Stimulated activated CD8-positive, alpha-beta memory T cell treated with anti-CD3 and anti-CD28 coated beads, Interleukin-4, amount 100 ng/mL, for 24 hours (primary cell): ENCODE measurements at regions not wholly inside any gene's neighbourhood (a gene's known extent, or its start where the extent isn't known, plus 50 kb on each side); places are given as distances from the start of the nearest gene placed in this dataset.
"Not testable (repeated sequence)": the region's sequence is repeated elsewhere in the genome, so short reads cannot be mapped to it uniquely, and the experiment has no call there.

ENCODE experiments used
- DNase-seq: peaks from one replicate; pipeline ENCODE4 v3.0.0-alpha.2; 2020; ENCODE audit warnings: low read depth

DNA sequence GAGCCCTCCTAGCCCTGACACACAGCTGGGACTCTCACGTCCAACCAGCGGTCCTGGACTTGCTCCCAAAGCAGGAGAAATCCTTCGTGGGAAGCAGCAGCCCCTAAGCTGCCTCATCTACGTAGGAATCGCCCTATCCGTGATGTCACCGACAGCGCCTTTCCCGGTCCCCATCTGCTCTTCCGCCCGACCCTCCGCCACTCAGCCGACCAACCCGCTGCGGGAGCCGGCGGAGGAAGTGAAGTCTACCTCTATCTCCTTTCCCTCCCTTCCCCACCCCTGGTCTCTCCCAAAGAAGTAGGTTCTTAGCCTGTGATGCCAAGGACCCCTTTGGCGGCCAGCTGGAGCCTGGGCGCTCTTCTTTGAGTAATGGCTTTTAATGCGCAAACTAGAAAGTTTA, 272.1 kb downstream of the FAM72C start:
- DNase-seq, result no peak

DNA sequence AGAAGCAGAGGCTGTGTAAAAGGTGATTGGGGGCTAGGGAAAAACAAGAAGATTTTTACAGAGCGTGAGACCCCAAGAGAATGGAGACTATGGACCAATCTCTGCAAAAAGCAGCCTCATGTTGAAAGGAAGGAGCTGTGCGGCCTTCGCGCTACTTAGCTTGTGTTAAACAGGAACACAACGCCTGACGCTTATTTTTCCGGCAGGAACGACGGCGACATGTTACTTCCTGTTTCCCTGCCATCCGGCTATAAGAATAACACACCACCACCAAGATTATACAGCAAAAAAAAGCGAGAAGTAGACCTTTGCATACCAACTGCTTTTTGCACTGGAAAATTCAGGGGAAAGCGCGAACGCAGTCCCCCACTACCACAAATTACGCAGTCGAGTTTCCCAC, 272.7 kb downstream of the FAM72C start:
- DNase-seq, result no peak

DNA sequence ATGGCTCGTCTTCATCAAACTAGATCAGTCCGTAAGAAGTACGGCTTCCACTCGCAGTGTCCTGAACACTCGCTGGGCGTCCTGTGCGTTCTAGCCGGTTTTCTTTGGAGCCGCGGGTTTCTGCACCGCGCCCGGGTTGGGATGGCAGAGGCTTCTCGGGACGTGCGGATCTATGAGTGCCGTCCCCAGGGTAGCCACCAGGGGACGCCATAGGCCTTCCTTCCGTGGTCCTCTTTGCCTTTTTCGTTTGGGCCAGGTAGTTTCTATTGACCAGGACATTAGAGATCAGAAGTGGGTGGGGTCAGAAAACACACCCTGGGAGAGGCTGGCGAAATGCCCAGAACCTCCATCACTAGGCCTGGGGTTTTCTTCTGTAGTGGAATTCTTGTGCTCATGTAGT, 273.8 kb downstream of the FAM72C start:
- no peak for DNase-seq

DNA sequence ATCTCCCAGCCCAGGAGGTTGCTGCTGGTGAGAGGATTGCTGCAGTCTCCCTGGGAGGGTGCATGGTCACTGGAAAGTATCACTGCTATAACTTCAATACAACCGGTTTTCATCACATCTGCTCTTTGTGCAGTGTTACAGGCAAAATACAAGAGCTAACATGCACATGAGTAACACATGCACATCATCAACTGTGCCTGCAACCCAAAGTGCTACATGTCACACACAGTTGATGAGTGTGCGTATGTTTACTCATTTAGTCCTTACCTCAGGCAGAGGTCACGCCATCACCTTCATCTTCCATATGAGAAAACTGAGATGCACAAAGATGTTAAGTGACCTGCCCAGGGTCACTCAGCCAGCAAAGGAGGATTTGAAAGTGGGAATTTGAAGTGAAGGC, 277.7 kb downstream of the FAM72C start:
- no peak for DNase-seq

DNA sequence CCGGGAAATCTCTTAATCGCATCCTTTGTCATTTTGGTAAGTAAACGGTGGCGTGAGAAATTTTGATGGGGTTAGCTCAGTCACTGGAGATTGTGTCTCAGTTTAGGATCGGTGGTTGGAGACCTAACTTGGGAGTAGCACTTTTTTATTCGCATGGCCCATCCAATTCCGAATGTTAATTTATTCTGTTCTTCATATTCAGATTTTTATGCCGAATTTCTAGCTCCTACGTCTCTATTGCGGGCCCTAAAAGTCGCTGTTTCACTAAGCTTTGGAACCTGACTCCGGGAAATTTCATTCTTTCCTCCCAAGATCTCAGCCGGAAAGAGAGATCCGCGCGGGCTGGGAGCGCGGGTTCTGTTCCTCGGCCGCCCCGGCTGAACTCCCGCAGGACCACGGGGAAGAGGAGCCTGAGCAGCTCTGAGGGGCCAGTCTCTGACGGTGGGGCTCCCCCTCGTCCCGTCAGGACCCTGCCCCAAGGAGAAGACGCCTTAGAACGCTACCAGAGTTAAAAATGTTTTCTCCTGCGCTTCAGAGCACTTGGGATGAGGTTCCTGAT, 279.7 kb downstream of the FAM72C start:
- DNase-seq, result no peak

DNA sequence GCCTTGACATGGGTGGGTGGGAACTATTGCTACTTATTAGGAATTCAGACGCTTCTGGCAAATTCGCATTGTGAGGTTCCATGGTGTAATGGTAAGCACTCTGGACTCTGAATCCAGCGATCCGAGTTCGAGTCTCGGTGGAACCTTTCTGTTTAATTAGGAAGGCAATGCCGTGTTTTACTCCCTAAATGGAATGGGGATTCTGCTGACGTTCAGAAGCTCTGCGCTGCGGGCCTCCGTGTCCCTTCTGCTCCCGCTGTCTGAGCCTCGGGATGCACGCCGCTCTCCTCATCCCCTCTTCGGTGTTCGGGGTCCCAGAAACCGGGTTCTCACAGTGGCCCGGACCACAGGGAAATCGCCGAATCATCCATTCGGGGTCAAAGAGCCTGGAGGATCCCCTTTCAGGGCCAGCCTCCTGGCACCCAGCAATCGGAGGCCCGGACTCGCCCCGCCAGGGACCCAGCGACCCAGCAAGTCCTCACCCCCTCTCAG, 280.3 kb downstream of the FAM72C start:
- DNase-seq, result no peak

DNA sequence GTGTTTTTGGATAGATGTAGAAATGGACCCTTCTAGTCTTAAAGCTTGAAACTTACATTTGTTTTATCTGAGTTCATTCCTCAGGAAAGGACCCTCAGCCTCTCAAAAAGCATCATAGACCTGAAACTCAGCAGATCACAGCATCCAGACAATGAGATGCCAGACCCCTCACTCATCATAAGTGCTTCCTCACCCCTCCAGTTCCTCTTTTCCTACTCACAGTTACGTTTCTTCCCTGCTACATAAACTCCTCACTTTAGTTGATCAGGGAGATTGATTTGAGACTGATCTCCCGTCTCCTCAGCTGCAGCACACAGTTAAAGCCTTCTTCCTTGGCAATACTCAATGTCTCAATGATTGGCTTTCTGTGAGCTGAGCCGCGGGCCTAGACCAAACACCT, 282.0 kb downstream of the FAM72C start:
- DNase-seq, result no peak

DNA sequence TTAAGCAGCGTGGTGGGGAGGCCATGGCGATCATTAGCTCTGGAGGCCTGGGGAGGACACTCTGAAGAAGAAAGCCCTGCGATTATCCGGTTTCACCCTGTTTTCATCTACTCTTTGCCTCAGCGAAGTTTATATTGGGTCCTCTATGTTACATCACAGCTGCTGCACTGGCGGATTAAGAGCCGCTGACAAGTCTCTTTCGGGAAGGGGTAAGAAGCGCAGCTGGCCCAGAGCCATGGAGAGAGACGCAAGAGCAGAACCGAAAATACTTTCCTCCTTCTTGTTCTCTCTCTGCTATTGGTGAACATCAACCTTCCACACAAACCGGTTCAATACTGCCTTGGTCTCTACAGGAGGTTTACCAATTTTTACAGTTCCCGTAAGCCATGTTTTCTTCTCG, 291.5 kb downstream of the FAM72C start:
- no peak for DNase-seq

DNA sequence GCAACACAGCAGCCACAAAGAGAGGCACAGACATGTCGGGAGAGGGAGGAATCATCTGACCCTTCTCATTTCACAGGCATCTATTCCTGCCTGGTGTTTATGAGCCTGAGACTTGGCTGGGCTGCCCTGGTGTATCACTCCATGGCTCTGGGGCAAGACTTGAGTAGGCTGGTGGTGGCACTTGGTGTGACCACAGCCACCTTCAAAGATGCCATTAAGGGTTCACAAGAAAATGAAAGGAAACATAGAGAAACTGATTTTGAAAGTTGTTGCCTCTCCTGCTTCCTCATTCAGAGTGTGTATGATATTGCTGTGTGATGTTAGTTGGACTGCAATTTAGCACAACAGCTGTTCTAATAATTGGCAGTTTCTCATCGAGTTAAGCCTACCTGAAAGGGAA, 298.8 kb downstream of the FAM72C start:
- DNase-seq, result no peak

DNA sequence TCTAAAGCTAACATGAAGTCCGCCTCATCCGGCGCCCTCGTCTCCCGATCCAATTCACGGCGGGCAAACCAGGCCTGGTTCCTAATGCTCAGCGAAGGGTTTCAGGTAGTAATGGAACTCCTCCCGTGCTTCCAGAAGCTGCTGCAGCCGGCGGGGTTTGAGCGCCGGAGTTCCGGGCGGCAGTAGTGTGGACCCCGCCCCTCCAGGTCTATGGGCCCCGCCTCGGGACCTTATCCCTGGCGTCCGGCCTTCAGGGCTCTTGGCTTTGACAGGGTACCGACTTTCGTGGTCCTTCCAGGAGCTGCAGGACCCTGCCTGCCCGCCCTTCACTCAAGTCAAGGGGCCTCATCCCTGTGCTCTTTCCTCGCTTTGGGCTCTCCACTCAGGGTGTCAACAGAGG, 304.1 kb downstream of the FAM72C start:
- no peak for DNase-seq

DNA sequence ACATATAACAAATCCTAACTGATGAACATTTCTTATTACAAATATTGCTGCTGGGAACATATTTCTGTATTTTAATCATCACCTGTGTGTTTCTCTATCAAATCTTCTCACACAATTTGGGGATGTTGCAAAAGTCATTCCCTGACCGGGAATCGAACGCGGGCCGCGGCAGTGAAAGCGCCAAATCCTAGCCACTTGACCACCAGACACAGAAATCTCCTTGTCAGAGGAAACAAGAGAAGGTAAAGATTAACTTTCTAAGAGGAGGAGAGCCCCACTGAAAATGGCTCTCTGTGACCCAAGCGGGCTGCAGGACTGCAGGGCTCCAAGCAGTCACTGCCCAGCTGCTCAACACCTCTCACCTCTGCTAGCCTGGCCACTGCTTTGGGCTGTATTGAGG, 304.9 kb downstream of the FAM72C start:
- DNase-seq, result no peak

DNA sequence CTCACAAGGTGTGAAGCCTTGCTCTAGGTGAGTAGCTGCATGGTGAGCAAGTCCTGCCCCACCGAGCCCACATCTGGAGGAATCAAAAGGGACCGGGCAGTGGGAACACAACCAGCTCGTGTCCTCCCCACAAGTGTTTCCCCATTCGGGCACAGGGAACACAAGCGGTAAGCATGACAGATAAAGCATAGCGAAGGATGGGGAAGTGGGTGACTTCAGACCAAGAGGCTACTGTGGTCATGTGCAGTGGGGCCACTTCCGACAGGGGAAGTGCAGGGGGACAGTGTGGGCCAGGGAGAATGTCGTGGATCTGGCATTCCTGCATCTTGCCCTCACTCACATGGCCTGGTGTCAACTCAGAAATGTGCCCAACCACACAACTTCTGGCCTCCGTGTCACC, 306.2 kb downstream of the FAM72C start:
- no peak for DNase-seq

DNA sequence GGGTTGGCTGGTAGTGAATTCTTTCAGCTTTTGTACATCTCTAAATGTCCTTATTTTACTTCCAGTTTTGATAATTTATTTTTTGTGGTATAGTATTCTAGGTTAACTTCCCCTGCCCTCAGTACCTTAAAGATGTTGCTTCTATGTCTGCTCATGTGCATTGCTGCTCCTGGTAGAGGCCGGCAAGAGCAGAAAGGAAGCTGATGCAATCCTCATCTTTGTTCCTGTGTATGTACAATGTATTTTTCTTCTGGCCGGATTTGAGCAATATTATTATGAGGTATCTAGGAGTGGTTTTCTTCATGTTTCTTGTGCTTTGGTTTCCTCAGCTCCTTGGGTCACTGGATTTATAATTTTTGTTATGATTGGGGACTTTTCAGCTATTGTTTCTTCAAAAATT, 308.7 kb downstream of the FAM72C start:
- DNase-seq, result not testable (repeated sequence)

DNA sequence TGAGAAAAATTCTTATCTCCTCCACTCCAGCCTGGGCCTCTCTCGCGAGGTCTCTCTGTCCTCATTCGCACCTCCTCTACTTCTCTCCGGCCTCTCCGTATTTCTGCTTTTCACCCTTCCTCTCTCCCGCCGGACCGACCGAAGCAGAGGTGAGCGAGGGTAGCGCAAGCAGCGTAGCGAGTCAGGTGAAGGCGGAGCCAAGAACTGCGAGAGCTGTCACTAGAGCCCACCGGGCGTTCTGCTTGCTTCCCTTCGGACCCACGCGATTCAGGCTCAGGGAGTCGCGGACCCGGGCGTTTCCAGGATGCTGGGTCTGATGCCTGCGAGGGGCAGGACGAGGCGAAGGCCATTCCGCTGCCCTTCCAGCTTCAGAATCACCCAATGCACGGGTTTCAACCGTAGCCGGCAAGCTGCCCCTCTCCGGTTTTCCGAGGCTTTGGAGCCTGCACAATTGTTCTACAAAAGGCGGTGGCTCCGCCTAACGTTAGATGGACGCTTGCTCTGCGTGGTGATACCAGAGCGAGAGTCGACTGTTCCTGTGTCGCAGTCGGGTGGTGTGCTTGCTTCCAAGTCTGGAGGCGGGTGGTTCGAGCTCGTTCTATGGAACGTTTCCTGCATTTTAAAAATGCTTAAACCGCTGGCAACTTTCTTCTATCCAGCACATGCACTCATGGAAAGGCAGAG, 310.2 kb downstream of the FAM72C start:
- DNase-seq, result no peak

DNA sequence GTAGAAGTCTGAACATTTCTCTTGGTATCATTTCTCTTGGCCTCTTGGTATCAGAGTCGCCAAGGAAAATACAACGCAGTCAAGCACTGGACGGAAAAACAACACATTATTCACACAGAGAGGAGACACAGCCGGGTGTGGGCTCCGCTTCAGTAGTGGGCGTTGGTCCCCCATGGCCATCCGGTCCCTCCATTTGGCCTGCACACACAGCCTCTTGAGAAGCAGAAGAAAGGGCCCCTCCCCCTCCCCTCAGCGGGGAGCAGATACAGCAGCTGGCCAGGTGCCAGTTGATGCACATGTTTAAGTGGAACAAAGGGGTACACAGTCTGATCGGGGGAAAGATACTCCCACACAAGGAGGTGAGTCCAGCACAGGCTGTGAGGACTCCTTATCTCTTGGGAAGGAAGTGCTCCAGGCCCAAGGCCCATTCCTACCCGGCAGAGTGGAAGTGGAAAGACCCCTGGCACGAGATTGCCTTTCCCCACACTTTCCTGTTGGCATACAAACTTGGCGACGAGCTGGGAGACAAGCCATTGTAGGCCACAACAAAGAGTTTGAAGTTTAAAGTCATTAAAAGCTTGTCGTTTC, 311.3 kb downstream of the FAM72C start:
- no peak for DNase-seq

DNA sequence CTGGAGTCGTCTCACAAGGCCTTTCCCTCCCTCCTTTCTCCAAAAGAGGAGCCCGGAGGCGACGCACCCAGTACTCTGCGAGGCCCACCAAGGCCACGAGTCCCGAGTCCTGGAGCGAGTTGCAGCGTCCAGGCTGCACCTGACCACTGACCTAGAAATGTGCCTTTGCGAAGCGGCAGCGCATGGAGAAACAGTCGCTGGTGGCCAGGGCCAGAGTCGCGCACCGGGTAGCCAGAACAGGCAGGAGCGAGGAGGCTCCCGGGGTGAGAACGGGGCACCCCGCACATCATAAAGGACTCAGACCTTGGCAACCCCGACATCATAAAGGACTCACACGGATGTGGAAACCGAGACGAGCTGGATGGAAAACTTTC, 318.4 kb downstream of the FAM72C start:
- DNase-seq, result no peak

DNA sequence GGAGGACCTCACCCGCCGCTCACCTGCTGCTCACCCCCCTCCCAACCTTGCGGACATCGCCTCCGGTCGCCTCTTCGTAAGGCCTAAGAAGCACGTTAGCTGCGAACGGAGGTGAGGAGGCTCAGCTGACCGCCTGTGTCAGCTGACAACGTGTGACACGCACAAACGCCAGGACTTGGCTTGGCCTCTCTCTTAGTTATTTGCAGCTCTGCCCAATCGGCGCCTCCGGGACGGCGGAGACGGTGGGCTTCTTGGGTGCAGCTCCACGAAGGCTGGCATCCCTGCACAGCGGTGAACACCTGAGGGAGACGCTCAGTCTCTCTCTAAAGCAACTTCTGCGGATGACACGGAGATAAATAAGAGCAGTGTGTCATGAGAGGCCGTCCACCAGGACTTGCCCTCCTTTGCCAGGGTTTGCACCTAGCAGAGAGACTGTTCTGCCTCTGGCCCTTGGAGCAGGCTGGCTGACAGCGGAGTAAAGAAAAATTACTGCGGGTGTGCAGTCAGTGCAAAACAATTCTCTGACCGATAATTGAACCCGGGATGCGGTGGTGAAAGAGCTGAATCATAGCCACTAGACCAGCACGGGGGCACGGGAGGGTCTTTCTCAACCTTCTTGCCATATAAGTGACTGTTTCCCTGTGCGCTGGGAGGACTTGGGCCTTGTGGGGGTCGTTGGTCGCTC, 318.9 kb downstream of the FAM72C start:
- no peak for DNase-seq

DNA sequence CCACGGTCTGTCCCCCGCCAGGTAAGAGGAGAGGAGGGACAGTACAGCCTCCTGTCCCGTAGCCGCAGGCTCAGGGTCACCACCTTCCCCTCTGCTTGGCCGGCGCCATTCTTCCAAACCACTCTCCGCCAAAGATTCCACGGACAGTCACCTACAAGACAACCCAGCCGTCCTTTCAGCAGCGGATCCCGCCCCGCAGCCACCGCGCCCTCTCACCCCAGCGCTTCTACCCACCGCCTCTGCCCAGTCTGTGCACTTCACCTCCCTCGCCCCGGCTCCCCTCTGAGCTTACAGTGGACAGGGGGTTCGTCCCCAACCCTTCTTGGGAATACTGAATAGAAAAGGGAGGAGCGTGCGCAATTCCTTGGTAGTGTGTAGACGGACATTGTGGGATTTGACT, 319.6 kb downstream of the FAM72C start:
- DNase-seq, result no peak

DNA sequence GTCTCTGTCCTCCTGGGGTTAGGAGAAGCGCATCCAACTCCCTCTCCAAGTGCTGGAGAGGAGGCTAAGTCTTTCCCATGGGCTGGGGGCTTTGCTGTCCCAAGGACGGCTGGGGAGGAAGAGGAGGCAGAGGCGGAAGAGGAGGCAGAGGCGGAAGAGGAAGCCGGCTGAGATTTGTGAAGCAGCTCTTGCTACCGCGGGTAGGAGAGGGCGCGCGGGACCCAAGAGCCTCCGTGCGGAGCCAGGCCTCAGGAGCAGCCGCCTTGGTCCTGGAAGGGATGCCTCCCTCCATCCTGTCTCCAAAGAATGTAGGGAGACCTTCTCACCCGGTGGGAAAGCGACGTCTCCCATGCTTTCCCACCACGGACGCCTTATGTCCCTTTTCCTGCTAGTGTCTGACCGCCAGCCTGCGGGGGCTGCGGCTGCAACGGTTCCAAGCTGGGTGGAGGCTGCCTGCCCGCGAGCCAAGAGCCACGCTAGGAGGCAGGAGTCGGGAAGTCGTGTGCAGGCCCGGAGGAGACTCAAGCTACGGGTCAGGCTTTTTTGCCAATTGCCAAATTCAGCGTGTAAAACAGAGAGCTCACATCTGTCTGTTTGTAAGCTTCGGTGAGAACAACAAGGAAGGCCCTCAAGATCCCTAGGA, 320.3 kb downstream of the FAM72C start:
- no peak for DNase-seq

DNA sequence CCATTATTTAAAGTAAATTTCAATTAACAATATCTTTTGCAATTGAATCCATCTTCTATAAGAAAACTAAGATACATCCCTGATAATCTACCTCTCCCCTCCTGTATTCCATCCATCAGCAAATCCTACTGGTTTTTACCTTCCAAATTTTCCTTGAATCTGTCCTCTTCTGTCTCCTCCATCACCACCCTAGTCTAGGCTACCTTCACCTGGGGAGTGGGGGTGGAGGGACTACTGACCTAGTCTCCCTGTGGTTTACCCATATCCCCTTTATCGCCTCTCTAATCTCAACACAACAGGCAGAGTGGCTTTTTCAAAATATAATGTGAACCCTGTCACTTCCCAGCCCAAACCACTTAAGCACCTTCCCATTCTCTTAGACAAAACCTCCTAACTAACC, 327.8 kb downstream of the FAM72C start:
- DNase-seq, result not testable (repeated sequence)

DNA sequence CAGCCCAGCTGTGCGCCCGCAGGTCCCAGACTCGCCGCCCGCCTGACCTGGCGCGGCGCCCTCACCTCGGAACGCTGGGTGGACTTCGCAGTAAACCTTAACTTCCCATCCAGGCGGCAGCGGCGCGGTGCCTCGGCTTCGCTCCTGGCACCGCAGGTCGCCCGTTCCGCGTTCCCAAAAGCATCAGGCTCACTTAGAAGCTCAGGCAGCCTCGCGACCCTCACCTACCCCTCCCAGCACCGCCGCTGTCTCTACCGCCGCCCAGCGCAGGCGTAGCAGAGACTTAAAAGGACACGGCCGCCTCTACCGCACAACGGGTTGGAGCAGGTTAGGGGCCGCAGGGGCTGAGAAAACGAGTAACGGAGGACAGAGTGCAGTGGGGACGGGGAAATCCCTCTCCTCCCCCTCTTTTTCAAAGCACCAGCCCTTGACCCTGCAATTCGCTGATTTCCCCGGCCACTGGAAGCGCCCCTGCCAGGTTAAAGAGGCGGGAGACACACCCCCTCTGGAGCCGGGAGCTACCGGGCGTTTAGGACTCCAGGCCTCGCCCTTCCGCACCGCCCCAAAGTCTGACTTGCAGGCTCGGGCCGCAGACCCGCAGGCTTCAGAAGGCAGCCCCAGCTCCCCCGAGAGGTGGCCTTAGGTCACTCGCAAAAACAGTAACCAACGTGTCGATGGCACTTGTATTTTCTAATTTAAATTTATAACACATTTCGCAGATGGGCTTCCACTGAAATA, 328.5 kb downstream of the FAM72C start:
- no peak for DNase-seq

DNA sequence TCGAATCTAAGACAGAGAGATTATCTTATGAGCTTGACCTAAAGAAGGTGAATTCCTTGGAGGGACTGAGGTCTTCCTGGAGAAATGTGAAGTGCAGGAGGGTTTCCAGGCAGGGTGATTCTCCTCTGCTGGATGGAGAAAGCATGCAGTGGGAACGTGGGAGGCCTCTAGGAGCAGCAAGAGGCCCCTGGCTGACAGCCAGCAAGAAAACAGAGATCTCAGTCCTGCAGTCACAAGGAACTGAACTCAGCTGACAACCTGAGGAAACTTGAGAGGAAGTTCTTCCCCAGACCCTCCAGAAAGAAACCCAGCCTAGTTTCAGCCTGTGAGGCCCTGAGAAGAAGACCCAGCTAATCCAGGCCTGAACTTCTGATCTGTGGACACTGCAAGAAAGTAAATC, 345.9 kb downstream of the FAM72C start:
- DNase-seq, result no peak
